ENCODE measurements at regions not wholly inside any gene's neighbourhood (a gene's known extent, or its start where the extent isn't known, plus 50 kb on each side); places are given as distances from the start of the nearest gene placed in this dataset.

- TF ChIP-seq CTCF (IDR thresholded peaks at IDR 0.05) (no peak), POLR2AphosphoS5 (IDR thresholded peaks at IDR 0.05) (no peak)
These were observed 404.8 kb downstream of the TLR4 start for GRCh38 chr9:118108971-118109370.

Measured in esophagus muscularis mucosa (tissue), 3 donors.